ENCODE measurements at regions not wholly inside any gene's neighbourhood (a gene's known extent, or its start where the extent isn't known, plus 50 kb on each side); places are given as distances from the start of the nearest gene placed in this dataset.
A peak's percentile ranks its signal among the peaks of the same experiment; 100 is the strongest.

DNA sequence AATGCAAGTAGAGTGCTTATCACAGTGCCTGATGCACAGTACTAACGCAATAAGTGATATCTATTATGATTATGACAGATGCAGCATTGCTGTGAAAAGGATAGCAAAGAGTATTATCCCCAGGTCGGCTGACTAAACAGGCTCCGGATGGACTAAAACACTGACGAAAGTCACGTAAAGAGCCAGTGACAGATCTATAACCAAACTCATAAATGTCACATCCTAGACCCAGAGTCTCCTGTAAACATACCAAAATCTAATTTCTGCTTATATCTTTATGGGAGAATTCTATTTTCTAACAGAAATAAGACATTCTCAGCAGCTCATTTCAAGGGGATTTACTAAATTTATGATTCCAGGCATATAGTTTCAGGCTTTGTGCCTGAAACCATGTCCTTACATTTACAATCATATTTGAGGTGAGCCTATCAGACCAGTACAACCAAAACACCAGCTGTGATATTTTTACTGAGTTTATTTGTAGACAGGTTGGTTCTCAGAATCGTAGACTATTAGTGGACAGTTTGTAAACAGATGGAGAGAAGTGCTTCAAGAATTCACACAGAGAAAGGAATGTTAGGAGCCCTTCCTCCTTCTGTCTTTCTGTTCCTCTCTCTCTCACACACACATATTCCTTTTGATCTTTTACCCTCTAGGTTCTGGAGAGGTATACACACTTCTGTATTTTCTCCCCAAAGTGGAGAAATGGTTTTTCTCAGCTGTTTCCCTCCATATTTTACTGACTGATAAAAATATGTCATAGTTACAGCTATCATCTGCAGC is 52.4 kb upstream of the WDR26 start:
- DNase-seq (ENCODE audit: low spot score), result no peak

DNA sequence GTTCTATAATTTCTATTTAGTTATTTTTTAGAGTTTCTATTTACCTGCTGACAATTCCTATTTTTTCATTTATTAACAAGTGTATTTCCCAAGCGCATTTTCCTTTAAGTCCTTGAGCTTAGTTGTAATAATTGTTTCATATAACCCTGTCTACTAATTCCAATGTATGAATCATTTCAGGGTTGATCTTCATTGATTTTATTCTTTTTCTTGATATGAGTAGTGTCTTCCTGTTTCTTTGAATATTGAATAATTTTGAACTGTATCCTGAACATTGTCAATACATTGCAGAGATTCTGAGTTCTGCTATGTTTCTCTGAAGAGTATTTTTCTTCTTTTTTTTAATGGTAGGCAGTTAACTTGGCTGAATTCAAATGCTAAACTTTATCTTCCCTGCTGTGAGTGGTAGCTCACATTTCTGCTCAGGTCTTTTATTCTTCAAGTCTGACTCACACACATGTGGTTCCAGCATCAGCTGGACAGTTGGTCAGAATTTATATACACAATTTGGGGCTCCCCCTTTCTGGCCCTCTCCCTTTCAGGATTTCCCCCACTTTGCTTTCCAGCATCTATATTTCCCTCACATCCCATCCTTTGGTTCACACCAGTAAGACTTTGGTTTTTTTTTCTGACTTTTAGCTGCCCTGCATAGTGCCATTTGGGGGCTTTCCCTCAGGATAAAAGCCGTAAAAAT is 54.4 kb upstream of the WDR26 start:
- DNase-seq (ENCODE audit: low spot score), result no peak

DNA sequence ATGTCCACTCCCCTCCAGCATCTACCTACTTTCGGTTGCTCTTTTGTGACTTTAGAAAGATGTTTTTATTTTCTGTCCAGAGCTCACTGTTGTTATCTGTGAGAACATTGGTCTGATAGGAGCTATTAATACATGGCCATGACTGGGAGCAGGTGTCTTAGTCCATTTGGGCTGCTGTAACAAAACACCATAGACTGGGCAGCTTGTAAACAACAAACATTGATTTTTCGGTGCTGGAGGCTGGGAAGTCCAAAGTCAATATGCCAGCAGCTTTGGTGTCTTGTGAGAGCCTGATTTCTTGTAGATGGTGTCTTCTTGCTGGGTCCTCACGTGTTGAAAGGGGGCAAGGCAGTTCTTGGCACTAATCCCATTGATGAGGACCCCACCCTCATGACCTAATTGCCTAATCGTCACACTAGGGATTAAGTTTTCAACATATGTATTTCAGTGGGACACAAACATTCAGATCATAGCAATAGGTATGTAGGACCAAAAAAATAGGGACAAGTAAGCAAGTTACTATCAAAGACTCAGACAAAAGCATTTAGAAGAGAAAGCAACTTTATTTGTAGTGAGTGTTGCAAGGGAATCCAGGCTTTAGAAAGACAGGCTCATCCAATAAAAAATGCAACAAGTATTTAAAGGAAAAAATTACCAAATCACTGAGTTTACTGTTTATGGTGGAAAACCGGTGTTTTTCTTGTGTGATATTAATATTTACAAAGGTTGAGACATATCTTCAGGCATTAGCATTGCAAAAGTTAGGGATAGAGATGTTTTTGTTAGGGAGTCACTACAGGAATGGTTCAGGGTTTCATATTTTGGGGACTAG is 55.2 kb upstream of the WDR26 start:
- no peak for DNase-seq (ENCODE audit: low spot score)

DNA sequence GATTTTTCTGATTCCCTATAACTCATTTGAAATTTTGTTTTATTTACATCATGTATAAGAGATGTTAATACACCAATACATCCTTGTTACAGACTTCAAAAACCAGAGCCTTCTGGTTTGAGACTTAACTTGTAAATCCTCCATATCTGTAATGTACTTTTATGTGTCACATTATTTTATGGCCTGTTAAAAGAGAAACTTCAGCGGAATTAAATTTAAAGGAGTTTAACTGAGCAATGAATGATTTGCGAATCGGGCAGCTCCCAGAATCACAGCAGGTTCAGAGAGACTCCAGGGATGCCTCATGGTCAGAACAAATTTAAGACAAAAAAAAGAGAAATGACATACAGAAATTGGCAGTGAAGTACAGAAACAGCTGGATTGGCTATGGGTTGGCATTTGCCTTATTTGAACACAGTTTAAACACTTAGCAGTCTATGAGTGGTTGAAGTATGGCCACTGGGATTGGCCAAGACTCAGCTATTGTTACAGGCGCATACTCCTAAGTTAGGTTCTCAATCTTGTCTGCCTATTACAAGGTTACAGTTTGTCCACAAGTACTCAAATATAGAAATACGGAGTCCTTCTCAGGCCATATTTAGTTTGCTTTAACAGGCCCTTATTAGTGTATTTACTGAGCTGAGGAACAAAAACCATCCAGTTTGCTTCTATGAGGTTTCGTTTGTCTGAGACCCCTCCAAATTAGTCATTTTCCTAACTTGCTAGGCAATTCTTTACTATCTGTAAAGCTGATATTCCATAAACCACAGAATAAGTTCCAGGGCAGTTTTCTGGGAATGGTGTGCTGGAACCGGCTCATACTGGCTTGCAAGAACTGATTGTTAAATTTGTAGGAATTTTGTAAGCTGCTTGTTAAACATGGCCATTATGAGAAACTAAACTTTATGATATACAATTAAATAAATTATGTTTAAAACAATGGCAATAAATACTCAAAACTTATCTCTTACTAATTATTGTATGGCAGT is 56.2 kb upstream of the WDR26 start:
- no peak for DNase-seq (ENCODE audit: low spot score)

DNA sequence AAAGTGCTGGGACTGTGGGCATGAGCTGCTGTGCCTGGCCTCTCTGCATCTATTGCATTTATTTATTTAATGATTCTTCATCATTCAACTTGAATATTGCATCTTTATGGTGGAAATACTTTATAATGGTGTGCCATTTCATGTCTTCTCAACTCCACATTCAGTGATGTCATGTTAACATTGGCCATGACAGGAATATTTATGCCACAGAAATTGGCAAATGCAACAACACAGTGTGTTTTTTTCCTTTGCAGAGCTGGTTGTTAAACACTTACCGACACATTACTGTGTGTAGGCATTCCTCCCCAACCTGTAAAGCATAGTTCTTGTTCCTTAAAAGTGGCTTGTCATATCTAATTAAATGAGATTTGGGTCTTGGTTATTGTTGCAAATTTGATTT is 57.4 kb upstream of the WDR26 start:
- DNase-seq (ENCODE audit: low spot score), result no peak

DNA sequence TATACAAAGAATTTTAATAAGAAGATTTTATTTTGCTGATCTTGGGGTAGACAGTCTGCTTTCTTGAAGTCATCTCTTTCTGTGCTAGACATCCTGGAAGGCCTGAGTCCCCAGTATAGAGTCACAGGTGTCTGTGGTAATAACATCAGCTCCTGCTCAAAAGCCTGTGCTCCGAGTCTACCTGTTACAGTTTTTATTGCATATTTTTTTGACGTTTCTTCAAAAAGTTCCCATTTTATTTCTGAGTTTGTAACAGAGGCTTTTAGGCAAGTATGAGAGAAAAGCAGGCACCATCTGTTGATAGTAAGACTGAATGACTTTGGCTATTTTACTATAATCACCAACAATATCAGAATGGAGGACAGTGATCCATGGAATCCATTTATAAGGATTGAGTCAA is 58.0 kb upstream of the WDR26 start:
- DNase-seq (ENCODE audit: low spot score), result no peak

DNA sequence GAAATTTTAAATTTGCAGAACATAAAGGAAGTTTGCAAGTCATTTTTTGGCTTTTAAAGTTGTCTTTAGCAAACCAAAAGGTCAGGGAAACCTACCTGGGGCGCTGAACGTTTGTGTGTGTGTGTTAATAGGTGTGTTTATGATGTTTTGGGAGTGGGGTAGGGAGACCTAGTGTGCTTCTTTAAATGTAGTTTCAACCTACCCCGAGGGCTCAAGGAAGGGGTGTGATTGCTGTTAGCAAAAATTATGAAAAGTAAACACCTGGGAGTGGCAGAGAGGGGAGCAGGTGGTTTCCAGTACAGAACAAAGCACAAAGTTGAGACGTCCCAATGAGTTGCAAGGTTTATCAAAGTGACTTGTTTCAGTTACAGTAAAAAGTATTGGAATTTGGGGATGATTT is 58.7 kb upstream of the WDR26 start:
- DNase-seq (ENCODE audit: low spot score), result no peak

DNA sequence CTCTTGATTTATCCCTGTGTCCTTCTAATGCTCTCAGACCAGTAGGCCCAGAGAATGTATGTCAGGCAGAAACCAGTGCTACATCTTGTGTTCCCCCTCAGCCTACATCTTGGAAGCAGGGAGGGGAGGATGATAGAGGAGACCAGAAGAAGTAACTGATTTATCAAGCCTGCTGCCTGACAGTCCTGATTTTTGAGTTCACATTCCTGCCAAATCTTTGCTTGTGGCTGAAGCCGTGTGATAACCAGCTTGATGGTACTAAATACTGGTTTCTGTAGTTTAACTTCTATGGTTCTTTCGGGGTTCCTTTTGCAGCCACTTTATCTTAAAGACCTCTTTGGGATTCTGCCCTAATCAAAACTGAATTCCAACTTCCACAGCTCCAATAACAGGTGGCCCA is 59.7 kb upstream of the WDR26 start:
- no peak for DNase-seq (ENCODE audit: low spot score)

DNA sequence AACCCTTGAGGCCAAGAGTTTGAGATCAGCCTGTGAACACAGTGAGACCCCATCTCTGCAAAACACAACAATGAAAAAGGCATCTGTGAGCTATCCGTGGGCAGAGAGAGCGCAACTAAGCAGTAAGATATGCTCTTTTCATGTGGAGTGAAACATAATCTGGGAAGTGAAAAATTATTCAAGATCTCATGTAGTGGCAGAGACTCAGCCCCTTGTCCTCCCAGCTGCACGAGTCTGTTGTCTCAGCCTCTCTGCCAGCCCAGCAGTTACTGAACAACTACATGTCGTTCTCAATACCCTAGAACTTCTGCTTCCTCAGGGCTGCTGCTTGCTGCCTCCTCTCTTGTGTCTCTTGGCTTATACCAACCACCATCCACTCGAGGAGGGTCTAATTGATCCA is 61.3 kb upstream of the WDR26 start:
- no peak for DNase-seq (ENCODE audit: low spot score)

DNA sequence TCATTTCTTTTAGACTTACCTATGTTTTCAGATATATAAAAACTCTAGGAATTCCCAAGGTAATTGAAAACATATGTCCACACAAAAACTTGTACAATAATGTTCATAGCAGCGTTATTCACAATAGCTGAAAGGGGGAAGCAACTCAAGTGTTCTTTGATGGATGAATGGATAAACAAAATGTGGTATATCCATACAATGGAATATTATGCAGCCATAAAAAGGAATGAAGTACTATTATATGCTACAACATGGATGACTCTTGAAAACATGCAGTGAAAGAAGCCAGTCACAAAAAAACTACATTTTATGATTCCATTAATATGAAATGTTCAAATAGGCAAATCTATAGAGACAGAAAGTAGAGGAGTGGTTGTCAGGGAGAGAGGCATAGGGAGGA is 62.2 kb upstream of the WDR26 start:
- DNase-seq (ENCODE audit: low spot score), result no peak

DNA sequence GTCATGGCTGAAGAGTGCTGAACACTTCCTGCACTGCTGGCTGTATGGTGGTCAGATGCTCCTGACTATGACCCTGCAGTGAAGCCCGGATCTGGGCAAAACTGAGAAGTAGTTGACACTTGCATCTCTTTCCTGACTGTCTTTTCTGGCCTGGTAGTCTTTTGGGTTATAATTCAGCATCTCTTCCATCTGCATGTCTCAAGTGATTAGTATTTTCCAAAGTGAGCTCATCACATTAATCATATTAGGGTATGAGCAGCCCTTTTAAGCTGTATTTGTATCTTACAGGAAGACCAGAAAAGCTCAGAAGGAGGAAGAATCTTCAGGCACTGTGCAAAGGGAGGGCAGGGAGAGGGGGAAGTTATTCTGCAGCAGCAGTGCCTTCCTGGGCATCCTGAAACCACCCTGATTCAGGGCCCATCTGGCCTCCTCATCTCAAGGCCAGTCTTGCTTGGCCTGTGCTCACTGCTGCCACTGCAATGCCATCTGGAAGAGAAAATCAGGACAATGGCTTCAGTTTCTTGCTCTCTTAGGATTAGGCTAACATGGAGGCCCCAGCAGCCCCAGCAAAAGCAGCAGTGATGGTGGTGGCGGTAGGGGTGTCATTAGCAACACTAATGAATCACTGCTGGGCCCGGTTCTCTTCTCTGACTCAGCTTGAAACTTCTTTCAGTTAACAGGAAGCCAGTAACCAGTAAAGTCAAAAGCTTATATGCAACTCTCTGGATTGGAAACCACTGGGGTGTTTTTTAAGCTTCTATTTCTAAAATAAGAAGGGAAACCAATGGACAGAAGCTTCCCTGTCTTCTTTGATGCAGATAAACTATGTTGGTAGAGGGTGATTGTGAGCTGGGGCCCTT is 63.3 kb upstream of the WDR26 start:
- no peak for DNase-seq (ENCODE audit: low spot score)

DNA sequence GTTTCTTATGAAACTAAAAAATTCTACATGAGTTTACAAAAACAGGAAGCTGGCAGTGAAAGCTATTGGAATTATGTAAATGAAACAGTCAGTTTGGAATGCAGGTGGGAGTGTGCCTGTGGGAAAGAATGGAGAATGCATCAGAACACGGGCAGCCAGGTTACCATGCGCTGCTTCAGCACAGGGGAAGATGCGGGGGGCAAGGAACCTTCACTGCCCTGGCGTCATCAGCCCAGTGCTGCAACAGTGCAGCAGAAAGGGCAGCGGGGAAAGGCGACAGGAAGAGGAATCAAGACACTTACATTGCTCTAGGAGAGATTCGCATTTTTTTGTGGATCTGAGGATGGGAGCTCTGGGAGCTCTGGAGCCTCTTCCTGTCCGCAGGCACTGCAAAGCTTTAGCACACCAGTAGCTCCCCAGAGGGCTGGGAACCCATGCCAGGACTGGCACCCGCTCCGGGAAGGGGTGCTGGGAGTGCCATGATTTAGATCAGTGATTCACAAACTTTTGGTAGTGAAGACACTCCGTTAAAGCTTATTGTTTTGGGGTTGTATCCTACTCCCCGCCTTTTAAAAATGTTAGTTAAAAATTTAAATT is 64.1 kb upstream of the WDR26 start:
- no peak for DNase-seq (ENCODE audit: low spot score)

DNA sequence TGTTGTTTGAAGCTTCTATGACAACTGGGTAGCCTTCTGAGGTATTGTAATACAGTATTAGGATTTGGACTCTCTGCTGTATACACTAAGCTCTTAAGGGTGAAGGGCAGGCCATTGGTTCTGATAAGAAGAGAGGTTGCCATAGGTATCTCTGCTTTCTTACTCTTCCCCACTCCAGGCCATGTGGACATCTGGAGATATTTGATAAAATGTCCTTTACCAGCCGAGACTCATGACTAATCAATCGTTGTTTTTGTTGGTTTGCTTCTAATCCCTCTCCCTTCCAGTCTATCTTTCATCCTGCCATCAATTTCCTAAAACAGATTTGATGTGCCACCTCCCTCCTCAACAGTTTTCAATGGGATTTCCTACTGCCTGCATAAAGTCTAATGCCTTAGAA is 64.6 kb upstream of the WDR26 start:
- no peak for DNase-seq (ENCODE audit: low spot score)

DNA sequence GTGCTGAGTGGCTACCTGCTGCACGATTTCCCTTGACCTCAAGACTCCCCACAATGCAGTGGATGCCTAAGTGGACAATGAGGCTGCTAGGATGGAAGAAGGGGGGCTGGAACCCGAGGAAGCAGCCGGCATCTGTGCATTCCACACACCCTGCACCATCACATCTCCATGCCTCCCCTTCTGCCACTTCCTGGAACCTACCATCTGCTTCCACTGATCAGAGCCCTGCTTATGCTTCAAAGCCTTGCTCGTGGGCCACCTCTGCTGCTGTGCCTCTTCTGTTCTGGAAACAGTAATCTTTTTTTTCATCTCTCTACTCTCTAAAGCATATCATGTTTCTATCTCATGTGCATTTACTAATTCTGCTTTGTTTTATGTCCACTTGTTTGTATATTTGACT is 66.2 kb upstream of the WDR26 start:
- no peak for DNase-seq (ENCODE audit: low spot score)

DNA sequence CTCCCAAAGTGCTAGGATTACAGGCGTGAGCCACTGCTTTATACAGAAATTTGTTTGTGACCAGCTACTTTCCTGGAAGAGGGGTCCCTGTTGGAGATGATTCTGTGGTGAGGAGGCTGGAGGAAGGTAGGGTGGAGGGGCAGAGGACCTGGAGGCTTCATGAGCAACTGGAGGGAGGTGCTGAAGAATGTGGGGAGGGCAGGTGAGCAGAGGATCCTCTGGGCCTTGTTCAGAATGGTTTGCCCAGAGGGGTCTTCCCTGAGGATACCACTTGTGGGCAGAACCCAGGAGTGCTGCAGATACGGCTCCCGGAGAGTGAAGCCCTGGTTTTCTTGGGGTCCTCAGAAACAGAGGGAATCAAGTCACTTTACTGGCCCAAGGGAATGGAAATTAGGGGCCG is 67.2 kb upstream of the WDR26 start:
- DNase-seq (ENCODE audit: low spot score), result no peak

DNA sequence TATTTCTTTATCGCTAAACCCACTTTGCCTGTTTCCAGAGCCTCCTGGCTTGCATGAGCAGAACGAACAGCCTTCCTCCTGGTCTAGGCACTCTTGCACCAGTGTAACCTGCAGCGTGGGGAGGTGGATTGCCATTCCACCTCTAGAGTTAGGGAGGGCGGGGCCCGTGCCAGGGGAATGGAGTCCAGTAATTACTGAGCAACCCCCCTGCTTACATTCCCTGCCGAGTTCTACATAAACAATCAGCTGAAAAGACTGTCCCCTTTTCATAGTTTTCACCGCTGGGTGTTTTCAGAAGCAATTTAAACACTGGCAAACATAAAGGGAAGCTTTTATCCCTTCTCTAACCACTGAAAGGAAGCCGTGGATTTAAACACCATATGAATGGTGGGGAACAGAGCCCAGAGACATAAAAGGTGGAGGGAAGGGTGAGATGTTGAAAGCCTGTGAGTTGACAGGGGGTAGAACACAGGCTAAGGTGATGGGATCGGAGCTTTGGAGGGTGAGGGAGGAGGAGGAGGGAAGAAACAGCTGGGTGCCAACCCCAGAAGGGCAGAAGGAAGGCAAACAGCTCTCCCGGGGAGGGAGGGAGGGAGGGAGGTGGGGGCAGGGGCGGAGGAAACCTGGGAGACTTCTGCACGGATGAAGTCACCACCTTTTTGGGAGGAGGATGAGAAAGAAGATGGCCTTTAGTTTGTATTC is 68.0 kb upstream of the WDR26 start:
- DNase-seq (ENCODE audit: low spot score), result no peak

DNA sequence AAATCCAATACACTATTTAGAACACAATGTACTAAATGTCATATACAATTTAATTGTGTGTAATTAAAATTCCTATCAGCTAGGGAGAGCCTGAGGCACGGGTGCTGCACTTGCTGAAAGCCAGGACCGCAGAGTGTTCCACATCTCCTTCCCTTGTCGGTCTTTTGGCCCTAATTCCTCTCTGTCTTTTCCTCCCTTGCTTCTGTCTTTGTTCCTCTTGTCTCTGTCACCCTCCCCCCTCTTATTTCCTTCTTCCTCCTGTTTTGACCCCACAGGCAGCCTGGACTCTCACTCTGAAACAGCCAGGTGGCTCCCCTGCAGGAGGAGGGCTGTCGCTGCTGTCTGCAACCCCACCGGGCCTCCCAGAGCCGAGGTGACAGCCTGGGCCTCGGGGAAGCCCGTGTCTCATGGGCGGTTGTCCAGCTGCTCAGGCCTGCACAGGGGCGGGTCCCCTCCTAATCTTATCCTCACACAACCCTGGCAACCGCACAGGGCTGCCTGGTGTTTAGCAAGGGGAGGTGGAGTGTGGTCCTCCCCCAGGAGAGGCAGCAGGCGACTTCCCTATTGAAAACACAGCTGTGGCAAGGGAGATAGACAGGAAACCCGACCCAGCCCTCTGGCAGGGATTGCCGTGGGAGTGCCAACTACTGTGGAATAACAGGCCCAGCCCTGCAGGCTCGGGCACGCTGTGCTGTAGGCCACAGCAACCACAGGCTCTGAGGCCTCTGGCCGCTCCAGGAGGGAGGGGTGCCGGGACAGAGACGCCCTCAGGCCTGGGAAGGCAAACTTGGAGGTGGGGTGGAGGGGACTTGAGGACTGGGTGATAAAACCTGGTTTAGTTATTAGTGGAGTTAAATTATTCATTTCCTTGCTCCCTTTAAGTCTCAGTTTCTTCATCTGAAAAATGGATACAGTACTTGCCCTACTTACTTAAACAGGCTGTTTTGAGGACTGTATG is 68.8 kb upstream of the WDR26 start:
- peak; percentile 92 for DNase-seq (ENCODE audit: low spot score)

DNA sequence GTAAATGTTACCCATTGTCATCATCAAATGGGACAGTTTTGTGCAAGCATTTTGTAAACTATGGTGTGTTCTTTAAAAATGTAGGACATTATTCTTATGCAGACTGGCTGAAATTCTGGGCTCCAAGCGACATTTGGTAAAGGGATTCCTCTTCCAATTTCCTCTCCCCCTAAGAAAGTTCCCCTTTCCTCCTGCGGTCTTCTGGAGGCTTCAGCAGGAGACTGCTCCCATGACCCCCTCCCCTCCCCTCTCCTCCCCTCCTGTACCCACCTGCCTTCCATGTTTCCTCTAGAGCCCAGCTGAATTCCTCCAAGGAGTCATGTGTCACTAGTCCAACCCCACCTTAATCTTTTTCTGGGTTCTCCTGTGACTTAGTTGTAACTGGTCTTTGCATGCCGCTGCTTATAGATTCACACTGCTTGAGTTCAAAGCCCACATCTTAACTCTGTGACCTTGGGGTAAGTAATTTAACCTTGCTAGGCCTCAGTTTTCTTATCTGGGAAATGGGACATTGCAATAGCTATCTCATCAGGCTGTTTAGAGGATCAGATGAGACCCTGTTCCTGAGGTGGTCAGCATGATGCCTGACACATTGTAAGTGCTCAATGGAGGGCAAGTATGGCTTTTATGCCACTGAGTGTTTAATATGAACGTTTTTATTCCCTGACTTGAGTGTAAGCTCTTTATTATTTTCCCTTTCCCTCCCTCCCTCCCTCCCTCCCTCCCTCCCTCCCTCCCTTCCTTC is 69.9 kb upstream of the WDR26 start:
- no peak for DNase-seq (ENCODE audit: low spot score)
